Ovary (tissue), 3 donors: ENCODE measurements at regions not wholly inside any gene's neighbourhood (a gene's known extent, or its start where the extent isn't known, plus 50 kb on each side); places are given as distances from the start of the nearest gene placed in this dataset.

Source experiments
- EP300 ChIP-seq: sonication (generic); formaldehyde crosslinking; IDR thresholded peaks from one replicate; pipeline ENCODE4 v1.6.1; 2017; ENCODE audit warnings: antibody characterized with exemption
- POLR2A ChIP-seq: fragments of 450-650 bp; IDR thresholded peaks from one replicate; pipeline ENCODE4 v1.6.1; 2017; ENCODE audit warnings: antibody characterized with exemption, mild to moderate bottlenecking, moderate library complexity
- TF ChIP-seq, protein P1 (sequence below), 3 donors: fragments of 450-650 bp in 2 of 3; fragments of 200-600 bp in 1 of 3; IDR thresholded peaks; one replicate each; pipeline versions ENCODE4 v1.5.1 to v1.8.0; 2016 to 2022; ENCODE audit warnings: antibody characterized with exemption in 3 of 3, mild to moderate bottlenecking in 1 of 3
- donor health status: DM: no; HTN: no; CAD: no.

DNA sequence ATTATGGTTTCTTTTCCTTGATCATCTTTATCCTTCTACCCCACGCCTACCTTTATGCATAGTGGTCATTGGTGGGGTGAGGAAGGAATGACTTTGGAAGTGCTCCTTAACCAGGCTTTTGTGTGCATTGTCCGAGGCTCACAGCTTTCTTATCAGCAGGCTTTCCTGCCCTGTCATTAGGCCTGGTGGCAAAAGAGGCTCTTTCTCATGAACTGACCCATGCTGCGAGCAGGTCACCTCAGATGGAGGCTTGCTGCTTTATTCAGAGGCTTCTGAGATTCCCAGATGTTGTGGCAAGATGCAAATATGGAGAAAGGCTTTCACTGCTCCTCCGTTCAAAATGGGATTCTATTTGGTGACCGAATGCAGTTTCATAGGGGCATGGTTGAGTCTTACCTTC is 57.4 kb upstream of the DMRTA1 start:
- TF ChIP-seq POLR2A (no peak), EP300 (no peak)
- TF ChIP-seq, protein P1, sequence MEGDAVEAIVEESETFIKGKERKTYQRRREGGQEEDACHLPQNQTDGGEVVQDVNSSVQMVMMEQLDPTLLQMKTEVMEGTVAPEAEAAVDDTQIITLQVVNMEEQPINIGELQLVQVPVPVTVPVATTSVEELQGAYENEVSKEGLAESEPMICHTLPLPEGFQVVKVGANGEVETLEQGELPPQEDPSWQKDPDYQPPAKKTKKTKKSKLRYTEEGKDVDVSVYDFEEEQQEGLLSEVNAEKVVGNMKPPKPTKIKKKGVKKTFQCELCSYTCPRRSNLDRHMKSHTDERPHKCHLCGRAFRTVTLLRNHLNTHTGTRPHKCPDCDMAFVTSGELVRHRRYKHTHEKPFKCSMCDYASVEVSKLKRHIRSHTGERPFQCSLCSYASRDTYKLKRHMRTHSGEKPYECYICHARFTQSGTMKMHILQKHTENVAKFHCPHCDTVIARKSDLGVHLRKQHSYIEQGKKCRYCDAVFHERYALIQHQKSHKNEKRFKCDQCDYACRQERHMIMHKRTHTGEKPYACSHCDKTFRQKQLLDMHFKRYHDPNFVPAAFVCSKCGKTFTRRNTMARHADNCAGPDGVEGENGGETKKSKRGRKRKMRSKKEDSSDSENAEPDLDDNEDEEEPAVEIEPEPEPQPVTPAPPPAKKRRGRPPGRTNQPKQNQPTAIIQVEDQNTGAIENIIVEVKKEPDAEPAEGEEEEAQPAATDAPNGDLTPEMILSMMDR (IDR thresholded peaks at IDR 0.05): no peak
